Spleen (tissue), 7 donors: ENCODE measurements at regions not wholly inside any gene's neighbourhood (a gene's known extent, or its start where the extent isn't known, plus 50 kb on each side); places are given as distances from the start of the nearest gene placed in this dataset.

Source experiments
- CTCF ChIP-seq, 11 experiments: fragments of 200-600 bp in 7 of 11; fragments of 450-650 bp in 4 of 11; sonication (generic) in 4 of 11; IDR thresholded peaks in 8 of 11; conservative IDR thresholded peaks in 3 of 11; 1 replicate in 7 of 11; 2 replicates in 4 of 11; pipeline versions ENCODE4 v1.4.0 to v1.8.0; 2016 to 2021; ENCODE audit warnings: antibody characterized with exemption in 11 of 11, inconsistent platforms in 4 of 11, mild to moderate bottlenecking in 1 of 11
- POLR2A ChIP-seq, 3 donors: fragments of 450-650 bp; IDR thresholded peaks; one replicate each; pipeline ENCODE4 v1.5.1; 2017; ENCODE audit warnings: antibody characterized with exemption in 3 of 3, mild to moderate bottlenecking in 1 of 3
- donor health status: DM: no; HTN: no; CAD: no; lungs with moderate emphysema.
- donor health status: DM: no; HTN: no; CAD: no.
- donor health status: DM: no; HTN: no; CAD: no.

- TF ChIP-seq POLR2A (IDR thresholded peaks at IDR 0.05) (no peak), CTCF (IDR thresholded peaks at IDR 0.05 in 8 of 11, conservative IDR thresholded peaks at IDR 0.05 in 3 of 11) (no peak)
Measured at GRCh38 chr5:147015405-147015804, 136.8 kb upstream of the PPP2R2B start.
